Pancreas (tissue), 10 donors: ENCODE measurements at regions not wholly inside any gene's neighbourhood (a gene's known extent, or its start where the extent isn't known, plus 50 kb on each side); places are given as distances from the start of the nearest gene placed in this dataset.

ENCODE experiments used
- ATAC-seq, 4 donors: fragments of 200-7000 bp; cut with Tn5 transposase; one replicate each; pipeline versions ENCODE4 v1.8.0 to v1.9.1; 2020; ENCODE audit warnings: mild to moderate bottlenecking in 4 of 4, moderate library complexity in 4 of 4
- DNase-seq, 6 donors: peaks; one replicate each; pipeline ENCODE4 v3.0.0-alpha.2; 2020
- FAIRE-seq: peaks from 2 replicates; lab custom pipeline; 2012; peaks lifted over from hg19 to GRCh38; lab: Jason Lieb, UNC
- H3K27ac ChIP-seq, 4 donors: fragments of 200-600 bp; sonication (generic); 1 replicate in 3 of 4; 2 replicates in 1 of 4; pipeline versions ENCODE4 v1.5.0 to v1.8.0; 2020
- H3K27me3 ChIP-seq, 4 donors: fragments of 200-600 bp; one replicate each; pipeline ENCODE4 v1.8.0; 2021
- H3K36me3 ChIP-seq, 3 donors: fragments of 200-600 bp; sonication (generic) in 1 of 3; one replicate each; pipeline versions ENCODE4 v1.5.0 to v1.8.0; 2020 to 2021
- H3K4me1 ChIP-seq, 3 donors: fragments of 200-600 bp; one replicate each; pipeline ENCODE4 v1.8.0; 2021
- H3K4me3 ChIP-seq, 4 donors: fragments of 200-600 bp; sonication (generic) in 2 of 4; one replicate each; pipeline versions ENCODE4 v1.5.0 to v1.8.0; 2020 to 2021
- H3K9me3 ChIP-seq, 4 donors: fragments of 200-600 bp; one replicate each; pipeline ENCODE4 v1.8.0; 2021
- WGBS, 2 donors: extraction: QIAGEN DNeasy Blood & Tissue Kit; methylation state at CpG; one replicate each; pipeline ENCODE4 v1.1.7; 2013; 5-methylcytosine and 5-hydroxymethylcytosine counted together
- intact Hi-C, 3 donors: fragments of 100-400 bp; cut with DNase I; formaldehyde crosslinking; loops; one replicate each; pipeline versions ENCODE4 v1.11.1 to v1.14.2; 2022
- TF ChIP-seq, protein P1 (sequence below), 4 donors: fragments of 200-600 bp; sonication (generic) in 3 of 4; IDR thresholded peaks; one replicate each; pipeline versions ENCODE4 v1.5.0 to v1.8.0; 2021; ENCODE audit warnings: antibody characterized with exemption in 4 of 4
- donor health status: healthy with polysubstance abuse.
- donor health status: DM: no; HTN: no; CAD: no; lungs with moderate emphysema.
- donor health status: DM: no; HTN: no; CAD: no.
- donor health status: control.
- donor health status: control.
- donor health status: Bipolar disorder and iron deficiency.
- donor health status: DM: yes; HTN: yes; CAD: no.
- donor health status: DM: no; HTN: no; CAD: no.
- donor health status: DM: no; HTN: no; CAD: no.
- donor health status: DM: yes; HTN: yes; CAD: no.

DNA sequence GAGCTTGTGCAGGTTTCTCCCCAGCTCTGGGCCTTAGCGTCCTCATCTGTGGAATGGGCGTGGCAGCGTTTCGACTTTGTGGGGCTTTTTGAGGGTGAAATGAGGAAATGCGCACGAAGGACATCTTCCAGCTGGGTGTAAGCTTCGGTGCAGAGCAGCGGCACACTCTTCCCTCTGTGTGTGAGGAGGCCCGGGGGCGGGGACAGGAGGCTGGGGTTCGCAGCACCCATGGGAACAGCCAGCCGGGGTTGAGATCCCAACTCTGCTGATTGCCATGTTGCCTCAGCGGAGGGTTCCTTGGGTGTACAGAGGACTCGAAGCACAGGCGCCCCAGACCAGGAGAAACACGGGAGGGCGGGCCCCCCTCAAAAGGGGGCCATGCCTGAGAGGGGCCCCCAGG is 265.6 kb downstream of the NSG2 start:
- no peaks in the 10 kb centered on the region for H3K36me3 ChIP-seq
- intact Hi-C loops = loop anchor here in 2 of 3 donors (5.0 to 10.0 kb wide), 3 partner anchors 264 to 696 kb away; partner anchors contain the start of genes NSG2 (in 2 of the 2) and BOD1 (in 1 of the 2)
- TF ChIP-seq, protein P1, sequence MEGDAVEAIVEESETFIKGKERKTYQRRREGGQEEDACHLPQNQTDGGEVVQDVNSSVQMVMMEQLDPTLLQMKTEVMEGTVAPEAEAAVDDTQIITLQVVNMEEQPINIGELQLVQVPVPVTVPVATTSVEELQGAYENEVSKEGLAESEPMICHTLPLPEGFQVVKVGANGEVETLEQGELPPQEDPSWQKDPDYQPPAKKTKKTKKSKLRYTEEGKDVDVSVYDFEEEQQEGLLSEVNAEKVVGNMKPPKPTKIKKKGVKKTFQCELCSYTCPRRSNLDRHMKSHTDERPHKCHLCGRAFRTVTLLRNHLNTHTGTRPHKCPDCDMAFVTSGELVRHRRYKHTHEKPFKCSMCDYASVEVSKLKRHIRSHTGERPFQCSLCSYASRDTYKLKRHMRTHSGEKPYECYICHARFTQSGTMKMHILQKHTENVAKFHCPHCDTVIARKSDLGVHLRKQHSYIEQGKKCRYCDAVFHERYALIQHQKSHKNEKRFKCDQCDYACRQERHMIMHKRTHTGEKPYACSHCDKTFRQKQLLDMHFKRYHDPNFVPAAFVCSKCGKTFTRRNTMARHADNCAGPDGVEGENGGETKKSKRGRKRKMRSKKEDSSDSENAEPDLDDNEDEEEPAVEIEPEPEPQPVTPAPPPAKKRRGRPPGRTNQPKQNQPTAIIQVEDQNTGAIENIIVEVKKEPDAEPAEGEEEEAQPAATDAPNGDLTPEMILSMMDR (IDR thresholded peaks at IDR 0.05) = no peak
- 69 to 76% methylated on average over 17 of the region's 17 CpGs for WGBS, 2 donors
- no peaks in the 10 kb centered on the region for H3K9me3 ChIP-seq
- H3K4me3 ChIP-seq = no peak overlapping the region
- no peak overlapping the region for H3K27ac ChIP-seq
- no peak for FAIRE-seq
- H3K4me1 ChIP-seq = no peaks in the 10 kb centered on the region
- ATAC-seq = no peak
- no peaks in the 10 kb centered on the region for H3K27me3 ChIP-seq
- DNase-seq = no peak

DNA sequence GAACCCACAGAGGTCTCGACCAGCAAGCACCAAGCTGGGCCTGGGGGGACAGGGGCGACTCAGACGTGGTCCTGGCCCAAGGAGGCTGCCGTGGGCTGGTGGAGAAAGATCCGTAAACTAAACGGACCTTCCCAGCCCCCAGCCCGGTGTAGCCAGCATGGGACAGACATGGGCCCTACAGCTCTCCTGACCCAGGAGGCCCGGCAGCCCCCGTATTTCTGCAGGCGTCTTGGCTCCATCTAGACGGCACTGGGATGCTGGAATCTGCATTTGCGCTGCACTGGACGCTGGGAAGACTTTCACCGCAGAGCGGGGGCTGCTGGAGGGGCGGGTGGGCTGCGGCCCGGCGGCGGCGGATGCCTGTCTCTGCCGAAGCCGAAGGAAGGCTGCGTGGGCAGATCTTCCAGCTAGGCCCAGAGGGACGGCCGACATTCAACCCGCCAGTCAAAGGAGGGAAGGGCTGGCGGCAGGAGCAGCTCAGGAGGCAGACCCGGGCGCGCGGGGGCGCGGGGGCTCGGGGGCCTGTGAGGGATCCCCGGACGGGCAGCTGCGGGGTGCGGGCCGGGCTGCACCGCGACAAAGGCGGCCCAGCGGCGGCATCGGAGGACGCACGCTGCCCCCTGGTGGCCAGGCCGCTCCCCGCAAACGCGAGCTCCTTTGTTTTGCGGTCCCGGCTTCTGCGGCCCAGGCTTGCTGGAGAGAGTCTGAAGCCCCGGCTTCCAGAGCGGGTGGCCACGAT is 266.2 kb downstream of the NSG2 start:
- no peaks in the 10 kb centered on the region for H3K9me3 ChIP-seq
- intact Hi-C loops = loop anchor here in 2 of 3 donors (5.0 to 10.0 kb wide), 3 partner anchors 264 to 697 kb away; partner anchors contain the start of genes NSG2 (in 2 of the 2) and BOD1 (in 1 of the 2)
- TF ChIP-seq, protein P1 (IDR thresholded peaks at IDR 0.05) = peak; percentile 85 to 94 (median 90)
- no peaks in the 10 kb centered on the region for H3K36me3 ChIP-seq
- 10 to 12% methylated on average over 53 to 58 of the region's 58 CpGs for WGBS, 2 donors
- no peaks in the 10 kb centered on the region for H3K27me3 ChIP-seq
- FAIRE-seq (no peak), DNase-seq (peak; percentile 47 to 94 (median 76)), ATAC-seq (peak; percentile 88 to 96 (median 96))
- H3K4me1 ChIP-seq = no peaks in the 10 kb centered on the region
- no peak overlapping the region for H3K27ac ChIP-seq
- peak overlapping the region; percentile 5 to 49 (median 26) for H3K4me3 ChIP-seq

DNA sequence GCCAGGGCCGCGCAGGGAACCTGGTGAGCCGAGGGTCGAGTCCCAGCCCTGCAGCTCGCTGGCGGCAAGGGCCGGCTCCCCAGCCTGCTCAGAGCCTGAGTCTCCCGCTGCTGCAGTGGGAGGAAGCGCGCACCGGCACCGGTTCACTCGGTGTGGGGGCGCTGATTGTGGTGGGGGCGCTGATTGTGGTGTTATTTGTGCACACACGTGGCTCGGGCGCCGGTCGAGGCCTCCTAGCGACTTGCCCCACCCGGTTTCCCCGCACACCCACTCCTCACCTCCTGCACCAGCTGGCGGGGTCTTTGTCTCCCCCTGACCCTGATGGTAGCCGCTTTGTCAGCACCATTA is 266.7 kb downstream of the NSG2 start:
- H3K9me3 ChIP-seq = no peaks in the 10 kb centered on the region
- H3K4me3 ChIP-seq = peak overlapping the region in 2 of 4 donors; percentile 32 to 49
- no peak for FAIRE-seq
- H3K27me3 ChIP-seq = no peaks in the 10 kb centered on the region
- 28 to 30% methylated on average over 25 of the region's 25 CpGs for WGBS, 2 donors
- no peak for DNase-seq
- H3K36me3 ChIP-seq = no peaks in the 10 kb centered on the region
- H3K27ac ChIP-seq = no peak overlapping the region
- TF ChIP-seq, protein P1 (IDR thresholded peaks at IDR 0.05) = no peak
- ATAC-seq = peak in 2 of 4 donors; percentile 13 to 31
- intact Hi-C loops = loop anchor here in 2 of 3 donors (5.0 to 10.0 kb wide), 3 partner anchors 265 to 697 kb away; partner anchors contain the start of genes NSG2 (in 2 of the 2) and BOD1 (in 1 of the 2)
- no peaks in the 10 kb centered on the region for H3K4me1 ChIP-seq

DNA sequence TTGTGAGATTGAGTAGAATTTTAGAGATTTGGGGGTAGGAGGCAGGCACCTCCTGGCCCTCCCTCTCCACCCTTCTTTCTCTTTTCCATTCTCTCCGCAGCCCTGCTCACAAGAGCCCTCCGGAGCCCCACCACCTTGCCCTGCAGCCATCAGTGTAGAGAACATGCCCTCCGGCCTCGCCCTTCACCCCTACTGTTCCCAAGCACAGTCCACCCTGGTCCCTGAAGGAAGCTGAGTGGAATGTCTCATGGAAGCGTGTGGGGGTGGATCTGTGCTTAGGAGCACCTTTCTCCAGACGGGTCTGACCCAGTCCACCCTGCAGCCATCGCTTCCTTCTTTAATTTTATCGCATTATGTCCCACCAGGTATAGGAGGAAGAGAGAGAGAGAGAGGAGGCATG is 267.1 kb downstream of the NSG2 start:
- Histone ChIP-seq H3K9me3 (no peaks in the 10 kb centered on the region), H3K27me3 (no peaks in the 10 kb centered on the region), H3K36me3 (no peaks in the 10 kb centered on the region), H3K4me3 (no peak overlapping the region), H3K4me1 (no peaks in the 10 kb centered on the region), H3K27ac (no peak overlapping the region)
- ATAC-seq (no peak), FAIRE-seq (no peak), DNase-seq (no peak)
- intact Hi-C loops = loop anchor here in 2 of 3 donors (5.0 to 10.0 kb wide), 3 partner anchors 265 to 698 kb away; partner anchors contain the start of genes NSG2 (in 2 of the 2) and BOD1 (in 1 of the 2)
- WGBS, 2 donors = 68 to 75% methylated on average over 8 of the region's 8 CpGs
- TF ChIP-seq, protein P1 (IDR thresholded peaks at IDR 0.05) = no peak
